DMS114 treated with DMSO at 0.1 percent for 48 hours (cell line): ENCODE measurements at regions not wholly inside any gene's neighbourhood (a gene's known extent, or its start where the extent isn't known, plus 50 kb on each side); places are given as distances from the start of the nearest gene placed in this dataset.
"Not testable (repeated sequence)": the region's sequence is repeated elsewhere in the genome, so short reads cannot be mapped to it uniquely, and the experiment has no call there.

ENCODE experiments used
- DNase-seq: peaks from one replicate; lab custom pipeline; 2025; ENCODE audit not compliant: unreplicated experiment; lab: John Stamatoyannopoulos, UW

GRCh38 chr18:9009703-9010488 lies 92.6 kb upstream of the NDUFV2 start:
- DNase-seq = no peak

- no peak for DNase-seq
These were observed 91.1 kb upstream of the NDUFV2 start for GRCh38 chr18:9011431-9011830.

- DNase-seq = no peak
These were observed 88.5 kb upstream of the NDUFV2 start for GRCh38 chr18:9013926-9014373.

- no peak for DNase-seq
These were observed 86.8 kb upstream of the NDUFV2 start for GRCh38 chr18:9015689-9016088.

GRCh38 chr18:9016633-9017166 lies 85.8 kb upstream of the NDUFV2 start:
- no peak for DNase-seq

- no peak for DNase-seq
These were observed 85.2 kb upstream of the NDUFV2 start for GRCh38 chr18:9017167-9017904.

- no peak for DNase-seq
These were observed 84.6 kb upstream of the NDUFV2 start for GRCh38 chr18:9017905-9018227.

GRCh38 chr18:9019135-9019534 lies 83.4 kb upstream of the NDUFV2 start:
- no peak for DNase-seq

GRCh38 chr18:9020221-9020620 lies 82.3 kb upstream of the NDUFV2 start:
- DNase-seq = no peak

GRCh38 chr18:9021458-9021857 lies 81.0 kb upstream of the NDUFV2 start:
- no peak for DNase-seq

GRCh38 chr18:9022397-9023155 lies 79.9 kb upstream of the NDUFV2 start:
- DNase-seq = no peak

GRCh38 chr18:9024031-9024646 lies 78.4 kb upstream of the NDUFV2 start:
- DNase-seq = not testable (repeated sequence)

GRCh38 chr18:9025091-9025838 lies 77.2 kb upstream of the NDUFV2 start:
- DNase-seq = no peak

- DNase-seq = no peak
These were observed 73.4 kb upstream of the NDUFV2 start for GRCh38 chr18:9029131-9029530.

GRCh38 chr18:9032519-9032918 lies 70.0 kb upstream of the NDUFV2 start:
- DNase-seq = no peak

GRCh38 chr18:9038277-9038871 lies 64.1 kb upstream of the NDUFV2 start:
- no peak for DNase-seq

- no peak for DNase-seq
These were observed 62.9 kb upstream of the NDUFV2 start for GRCh38 chr18:9039441-9040071.

- no peak for DNase-seq
These were observed 59.6 kb upstream of the NDUFV2 start for GRCh38 chr18:9042766-9043481.

GRCh38 chr18:9043581-9043980 lies 58.9 kb upstream of the NDUFV2 start:
- DNase-seq = no peak
